HepG2 (cell line): ENCODE measurements at regions not wholly inside any gene's neighbourhood (a gene's known extent, or its start where the extent isn't known, plus 50 kb on each side); places are given as distances from the start of the nearest gene placed in this dataset.

Source experiments
- ATAC-seq: fragments of 200-7000 bp; cut with Tn5 transposase; 3 replicates; pipeline ENCODE4 v1.9.1; 2020; ENCODE audit warnings: mild to moderate bottlenecking, moderate library complexity
- BruUV-seq: library from RNA; stranded (reverse); fragments of 400-500 nt; replicated peaks from 2 replicates; lab custom pipeline; 2021; lab: Mats Ljungman, UMichigan
- CTCF ChIA-PET: fragments of 300-600 bp; formaldehyde crosslinking; extraction: SDS; loops from one replicate; lab custom pipeline; 2021; ENCODE audit warnings: low total read pairs, inconsistent platforms, low intra/inter-chr PET ratio; lab: Yijun Ruan, JAX
- POLR2A ChIA-PET: fragments of 350-600 bp; sonication (Branson Sonifier 250); formaldehyde crosslinking; loops from one replicate; lab custom pipeline; 2020; ENCODE audit warnings: antibody characterized with exemption, inconsistent platforms; lab: Yijun Ruan, JAX
- DNase-seq: peaks from one replicate; pipeline ENCODE4 v3.0.0-alpha.2; 2015; ENCODE audit warnings: low spot score
- FAIRE-seq: peaks from 3 replicates; lab custom pipeline; 2011; peaks lifted over from hg19 to GRCh38; lab: Jason Lieb, UNC
- H2AFZ ChIP-seq: one replicate; pipeline ENCODE4 v1.6.1; 2011; ENCODE audit warnings: low read length, inconsistent platforms
- H3K27ac ChIP-seq: fragments of 300-600 bp; 3 replicates; pipeline ENCODE4 v1.8.0; 2011; ENCODE audit warnings: mixed run types, mild to moderate bottlenecking, mixed read lengths, low read length, inconsistent platforms; ENCODE audit not compliant: insufficient read depth; ENCODE audit errors: extremely low read length
- H3K27me3 ChIP-seq, 2 experiments: fragments of 200-600 bp in 1 of 2; 2 replicates in 1 of 2; 3 replicates in 1 of 2; pipeline versions ENCODE4 v1.6.0 to v1.8.0; 2011; ENCODE audit warnings: low read length in 2 of 2, mild to moderate bottlenecking in 2 of 2, moderate library complexity in 2 of 2, inconsistent platforms in 1 of 2; ENCODE audit not compliant: insufficient read depth in 2 of 2, control insufficient read depth in 1 of 2
- H3K36me3 ChIP-seq, 2 experiments: fragments of 200-600 bp in 1 of 2; replicated peaks in 1 of 2; 2 replicates in 1 of 2; 3 replicates in 1 of 2; pipeline versions ENCODE4 v1.5.1 to v1.8.0; 2011; ENCODE audit warnings: low read length in 2 of 2, inconsistent platforms in 1 of 2; ENCODE audit not compliant: insufficient read depth in 2 of 2, control insufficient read depth in 1 of 2
- H3K4me1 ChIP-seq: 2 replicates; pipeline ENCODE4 v1.5.1; 2012; ENCODE audit warnings: low read length, inconsistent platforms; ENCODE audit not compliant: insufficient read depth
- H3K4me2 ChIP-seq: 2 replicates; pipeline ENCODE4 v1.6.0; 2011; ENCODE audit warnings: low read depth, low read length, inconsistent platforms
- H3K4me3 ChIP-seq, 3 experiments: fragments of 200-600 bp in 1 of 3; sonication (generic), shearing (Covaris generic) in 1 of 3; replicated peaks in 1 of 3; 2 replicates each; pipeline ENCODE4 v1.5.1; 2011 to 2016; ENCODE audit warnings: low read length in 3 of 3, inconsistent platforms in 2 of 3, low read depth in 2 of 3, mild to moderate bottlenecking in 2 of 3, control low read depth in 1 of 3, mixed read lengths in 1 of 3; ENCODE audit not compliant: insufficient read depth in 1 of 3
- H3K79me2 ChIP-seq: one replicate; pipeline ENCODE4 v1.6.1; 2011; ENCODE audit warnings: low read length, inconsistent platforms; ENCODE audit not compliant: insufficient read depth
- H3K9ac ChIP-seq: 2 replicates; pipeline ENCODE4 v1.6.0; 2011; ENCODE audit warnings: mild to moderate bottlenecking, low read depth, low read length, inconsistent platforms; ENCODE audit not compliant: insufficient read depth
- H3K9me3 ChIP-seq: 2 replicates; pipeline ENCODE4 v1.5.1; 2012; ENCODE audit warnings: mild to moderate bottlenecking, low read length
- H4K20me1 ChIP-seq: 2 replicates; pipeline ENCODE4 v1.6.0; 2011; ENCODE audit warnings: inconsistent platforms, mild to moderate bottlenecking, low read length, moderate library complexity; ENCODE audit not compliant: insufficient read depth
- ASH2L ChIP-seq: fragments of 300-600, 200-600 bp; sonication (generic); IDR thresholded peaks from 2 replicates; pipeline ENCODE4 v1.7.0; 2017; ENCODE audit warnings: low read depth, mild to moderate bottlenecking, moderate library complexity, mixed read lengths, low read length; ENCODE audit not compliant: insufficient read length
- FOXJ3 ChIP-seq: sonication (generic); formaldehyde crosslinking; IDR thresholded peaks from 2 replicates; pipeline ENCODE4 v1.4.0; 2020; ENCODE audit warnings: missing genetic modification reagents, mild to moderate bottlenecking, borderline replicate concordance
- HMG20A ChIP-seq: IDR thresholded peaks from 2 replicates; pipeline ENCODE4 v1.6.1; 2016; ENCODE audit warnings: borderline replicate concordance
- NFE2L1 ChIP-seq: sonication (generic); formaldehyde crosslinking; IDR thresholded peaks from 2 replicates; pipeline ENCODE4 v1.4.0; 2020; ENCODE audit warnings: missing genetic modification reagents, mild to moderate bottlenecking, borderline replicate concordance
- WIZ ChIP-seq: sonication (generic); formaldehyde crosslinking; IDR thresholded peaks from 2 replicates; pipeline ENCODE4 v1.5.1; 2020; ENCODE audit warnings: mild to moderate bottlenecking, missing genetic modification reagents
- ZNF564 ChIP-seq: sonication (generic); formaldehyde crosslinking; IDR thresholded peaks from 2 replicates; pipeline ENCODE4 v1.8.1; 2023; ENCODE audit warnings: mild to moderate bottlenecking, missing genetic modification reagents
- ZNF737 ChIP-seq: sonication (generic); formaldehyde crosslinking; IDR thresholded peaks from 2 replicates; pipeline ENCODE4 v1.5.0; 2020; ENCODE audit warnings: missing genetic modification reagents, mild to moderate bottlenecking, borderline replicate concordance
- whole genome bisulfite sequencing: methylation state at CpG from one replicate; pipeline ENCODE4 v1.1.6; 2017; ENCODE audit warnings: low lambda C conversion rate; 5-methylcytosine and 5-hydroxymethylcytosine counted together
- in situ Hi-C: cut with HindIII; loops from 2 replicates; pipeline ENCODE4 v1.10.0; 2017; ENCODE audit warnings: low pct_unique_long_range_greater_than_20kb; ENCODE audit not compliant: extremely low pct_ligation_motif_present
- intact Hi-C: fragments of 100-400 bp; cut with micrococcal nuclease; formaldehyde crosslinking; loops from one replicate; pipeline ENCODE4 v1.10.0; 2022; ENCODE audit not compliant: unreplicated experiment
- TF ChIP-seq, protein P1 (sequence below): sonication (generic); formaldehyde crosslinking; IDR thresholded peaks from 2 replicates; pipeline ENCODE4 v1.5.0; 2020; ENCODE audit warnings: missing genetic modification reagents
- TF ChIP-seq, protein P2 (sequence below): sonication (generic); formaldehyde crosslinking; IDR thresholded peaks from 2 replicates; pipeline ENCODE4 v1.8.1; 2023; ENCODE audit warnings: mild to moderate bottlenecking, missing genetic modification reagents

DNA sequence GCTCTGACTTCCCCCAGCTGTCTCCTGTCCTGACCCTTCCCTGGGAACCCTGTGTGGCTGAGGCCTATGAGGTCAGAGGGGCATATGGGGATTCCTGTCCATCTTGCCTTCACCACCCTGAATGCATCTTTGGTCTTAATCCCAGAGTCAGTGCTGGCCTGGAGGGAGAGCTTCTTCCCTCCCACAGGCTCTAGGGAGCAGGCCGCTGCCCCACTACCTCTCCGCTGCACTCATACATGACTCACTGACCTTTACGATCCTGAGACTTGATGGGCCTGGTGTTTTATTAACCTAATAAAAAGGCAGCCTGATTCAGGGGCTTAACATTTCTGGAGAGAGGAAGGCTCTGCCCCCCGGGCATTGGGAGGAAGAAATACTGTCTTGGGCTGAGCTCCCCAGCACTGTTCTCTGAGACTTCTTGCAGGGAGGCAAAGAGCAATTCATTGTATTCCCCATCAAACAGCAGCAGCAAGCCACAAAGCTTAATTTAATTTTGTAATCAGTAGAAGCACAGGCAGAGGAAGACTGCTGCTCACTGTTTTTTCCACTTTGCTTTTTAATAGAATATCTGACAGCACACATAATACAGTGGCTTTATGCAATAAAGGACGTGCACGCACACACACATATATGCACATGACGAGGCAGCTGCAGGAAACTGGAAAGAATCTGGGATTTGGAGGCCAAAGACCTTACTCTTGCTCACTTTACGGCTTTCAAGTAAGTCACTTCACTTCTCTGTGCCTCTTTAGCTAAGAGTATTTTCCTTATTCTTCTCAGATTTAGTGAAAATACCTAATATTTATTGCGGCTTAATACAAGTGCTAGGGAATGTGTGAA is 89.2 kb upstream of the GRIK3 start:
- in situ Hi-C loops = no loop called here
- Histone ChIP-seq H3K36me3 (no peaks in the 10 kb centered on the region), H3K27ac (no peak overlapping the region), H3K4me1 (no peaks in the 10 kb centered on the region), H4K20me1 (no peaks in the 10 kb centered on the region), H3K4me2 (no peak overlapping the region), H3K27me3 (peaks cover 0 to 4% of the 10 kb centered on the region in 2 experiments; a peak in 1 of 5 replicates), H3K9ac (no peak overlapping the region), H2AFZ (no peak overlapping the region), H3K4me3 (no peak overlapping the region), H3K9me3 (no peaks in the 10 kb centered on the region), H3K79me2 (no peaks in the 10 kb centered on the region)
- no peak for DNase-seq
- no peak for ATAC-seq
- WGBS = 18% methylated on average over 7 of the region's 9 CpGs
- intact Hi-C loops = no loop called here
- no peak for FAIRE-seq
- CTCF ChIA-PET = no interaction called here
- no peak for TF ChIP-seq ZNF564 (CRISPR knock-in tag)
- TF ChIP-seq WIZ (CRISPR knock-in tag) = no peak
- no peak for TF ChIP-seq FOXJ3 (CRISPR knock-in tag)
- TF ChIP-seq ZNF737 = no peak
- TF ChIP-seq, protein P1, sequence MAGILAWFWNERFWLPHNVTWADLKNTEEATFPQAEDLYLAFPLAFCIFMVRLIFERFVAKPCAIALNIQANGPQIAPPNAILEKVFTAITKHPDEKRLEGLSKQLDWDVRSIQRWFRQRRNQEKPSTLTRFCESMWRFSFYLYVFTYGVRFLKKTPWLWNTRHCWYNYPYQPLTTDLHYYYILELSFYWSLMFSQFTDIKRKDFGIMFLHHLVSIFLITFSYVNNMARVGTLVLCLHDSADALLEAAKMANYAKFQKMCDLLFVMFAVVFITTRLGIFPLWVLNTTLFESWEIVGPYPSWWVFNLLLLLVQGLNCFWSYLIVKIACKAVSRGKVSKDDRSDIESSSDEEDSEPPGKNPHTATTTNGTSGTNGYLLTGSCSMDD (CRISPR knock-in tag) = no peak
- TF ChIP-seq, protein P2, sequence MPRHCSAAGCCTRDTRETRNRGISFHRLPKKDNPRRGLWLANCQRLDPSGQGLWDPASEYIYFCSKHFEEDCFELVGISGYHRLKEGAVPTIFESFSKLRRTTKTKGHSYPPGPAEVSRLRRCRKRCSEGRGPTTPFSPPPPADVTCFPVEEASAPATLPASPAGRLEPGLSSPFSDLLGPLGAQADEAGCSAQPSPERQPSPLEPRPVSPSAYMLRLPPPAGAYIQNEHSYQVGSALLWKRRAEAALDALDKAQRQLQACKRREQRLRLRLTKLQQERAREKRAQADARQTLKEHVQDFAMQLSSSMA (CRISPR knock-in tag) = no peak
- TF ChIP-seq NFE2L1 (CRISPR knock-in tag) = no peak
- no peak for TF ChIP-seq ASH2L
- TF ChIP-seq HMG20A (CRISPR knock-in tag) = no peak
- no TSS peak for BruUV-seq
- POLR2A ChIA-PET = no interaction called here
